ENCODE measurements at regions not wholly inside any gene's neighbourhood (a gene's known extent, or its start where the extent isn't known, plus 50 kb on each side); places are given as distances from the start of the nearest gene placed in this dataset.

DNA sequence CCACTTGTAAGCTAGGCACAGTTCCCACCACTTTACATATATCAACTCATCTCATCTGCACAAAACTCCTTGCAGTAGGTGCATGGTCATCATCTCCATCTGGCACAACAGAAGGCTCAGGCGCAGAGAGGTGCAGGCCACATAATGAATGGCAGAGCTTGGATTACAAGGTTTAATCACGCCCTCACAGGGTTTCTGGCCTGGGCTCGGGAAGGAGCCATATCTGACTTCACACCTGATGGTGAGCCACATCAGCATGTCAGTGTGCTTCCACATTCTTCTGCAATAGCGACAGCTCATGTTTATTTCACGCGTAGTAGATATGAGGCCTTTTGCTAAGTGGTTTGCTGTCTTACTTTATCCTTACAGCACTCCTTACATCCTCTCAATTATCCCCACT, 650.2 kb downstream of the INHBA start:
- TF ChIP-seq EP300 (IDR thresholded peaks at IDR 0.05; ENCODE audit: low read depth), result no peak
- TF ChIP-seq POLR2A (IDR thresholded peaks at IDR 0.05), result no peak
- TF ChIP-seq POLR2AphosphoS5 (IDR thresholded peaks at IDR 0.05), result no peak
- TF ChIP-seq, protein P1, sequence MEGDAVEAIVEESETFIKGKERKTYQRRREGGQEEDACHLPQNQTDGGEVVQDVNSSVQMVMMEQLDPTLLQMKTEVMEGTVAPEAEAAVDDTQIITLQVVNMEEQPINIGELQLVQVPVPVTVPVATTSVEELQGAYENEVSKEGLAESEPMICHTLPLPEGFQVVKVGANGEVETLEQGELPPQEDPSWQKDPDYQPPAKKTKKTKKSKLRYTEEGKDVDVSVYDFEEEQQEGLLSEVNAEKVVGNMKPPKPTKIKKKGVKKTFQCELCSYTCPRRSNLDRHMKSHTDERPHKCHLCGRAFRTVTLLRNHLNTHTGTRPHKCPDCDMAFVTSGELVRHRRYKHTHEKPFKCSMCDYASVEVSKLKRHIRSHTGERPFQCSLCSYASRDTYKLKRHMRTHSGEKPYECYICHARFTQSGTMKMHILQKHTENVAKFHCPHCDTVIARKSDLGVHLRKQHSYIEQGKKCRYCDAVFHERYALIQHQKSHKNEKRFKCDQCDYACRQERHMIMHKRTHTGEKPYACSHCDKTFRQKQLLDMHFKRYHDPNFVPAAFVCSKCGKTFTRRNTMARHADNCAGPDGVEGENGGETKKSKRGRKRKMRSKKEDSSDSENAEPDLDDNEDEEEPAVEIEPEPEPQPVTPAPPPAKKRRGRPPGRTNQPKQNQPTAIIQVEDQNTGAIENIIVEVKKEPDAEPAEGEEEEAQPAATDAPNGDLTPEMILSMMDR (IDR thresholded peaks at IDR 0.05), result no peak
- intact Hi-C loops (cut with DNase I; ENCODE audit: low total_unique reads), result no loop called here
- no peak overlapping the region for H3K27ac ChIP-seq
- no peaks in the 10 kb centered on the region for H3K36me3 ChIP-seq
- DNase-seq, result no peak
- no peaks in the 10 kb centered on the region for H3K9me3 ChIP-seq
- WGBS, 2 donors (ENCODE audit: low coverage in 1 of 2), result 77% methylated on average over 6 of the region's 6 CpGs; no CpG with 5 or more reads in 1 of the 2 donors
- in situ Hi-C loops (cut with MboI; ENCODE audit: low pct_ligation_motif_present in 1 of 4, low pct_unique_long_range_greater_than_20kb in 1 of 4, low sequenced_read_pairs in 3 of 4), result no loop called here
- no peaks in the 10 kb centered on the region for H3K27me3 ChIP-seq
- no peak overlapping the region for H3K4me3 ChIP-seq
- no peaks in the 10 kb centered on the region for H3K4me1 ChIP-seq

DNA sequence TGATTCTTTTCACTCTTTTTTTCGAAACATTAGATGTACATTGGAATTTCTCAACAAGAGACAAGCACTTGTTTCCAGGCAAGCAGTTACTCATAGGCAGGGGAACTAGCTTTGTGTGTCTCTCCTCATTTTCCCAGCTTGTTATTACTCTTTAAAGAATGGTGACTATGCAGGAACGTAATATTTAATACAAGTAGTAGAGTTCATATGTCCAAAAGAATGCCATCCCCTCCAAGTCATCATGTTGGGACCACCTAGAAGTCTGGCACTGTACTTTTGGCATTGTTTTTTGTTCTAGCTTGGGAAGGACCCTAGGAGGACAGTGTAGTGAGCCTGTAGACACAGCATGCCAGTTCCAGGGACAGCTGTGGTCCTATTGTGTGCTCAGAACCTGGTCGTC, 650.7 kb downstream of the INHBA start:
- no peak for DNase-seq
- Histone ChIP-seq H3K4me1 (peaks cover 0 to 2% (median 0%) of the 10 kb centered on the region in 4 donors), H3K4me3 (no peak overlapping the region), H3K9me3 (no peaks in the 10 kb centered on the region), H3K36me3 (no peaks in the 10 kb centered on the region), H3K27me3 (no peaks in the 10 kb centered on the region), H3K27ac (no peak overlapping the region)
- in situ Hi-C loops (cut with MboI; ENCODE audit: low pct_ligation_motif_present in 1 of 4, low pct_unique_long_range_greater_than_20kb in 1 of 4, low sequenced_read_pairs in 3 of 4) (no loop called here), intact Hi-C loops (cut with DNase I; ENCODE audit: low total_unique reads) (no loop called here)
- TF ChIP-seq POLR2A (IDR thresholded peaks at IDR 0.05) (no peak), POLR2AphosphoS5 (IDR thresholded peaks at IDR 0.05) (no peak), EP300 (IDR thresholded peaks at IDR 0.05; ENCODE audit: low read depth) (no peak)
- TF ChIP-seq, protein P1 (IDR thresholded peaks at IDR 0.05), result no peak
- 75 to 78% methylated on average over 2 to 3 of the region's 3 CpGs for WGBS, 2 donors (ENCODE audit: low coverage in 1 of 2)

DNA sequence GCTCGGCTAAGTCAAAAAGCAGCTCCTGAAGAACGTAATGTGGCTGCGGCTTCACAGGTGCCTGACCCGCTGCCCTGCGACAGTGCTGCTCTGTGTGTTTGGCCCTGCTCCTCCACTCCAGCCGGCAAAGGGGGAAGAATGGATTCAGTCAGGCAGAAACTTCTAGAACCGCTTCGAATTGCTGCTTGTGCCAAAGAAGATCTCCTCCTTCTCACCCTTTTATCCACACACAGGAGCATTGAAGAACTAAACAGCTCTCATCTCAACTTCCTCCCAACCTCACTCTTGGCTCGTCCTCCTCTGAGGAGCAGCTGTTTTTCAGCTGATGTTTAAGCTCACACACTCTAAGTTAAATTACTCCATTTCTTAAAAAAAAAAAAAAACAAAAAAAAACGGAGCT, 651.4 kb downstream of the INHBA start:
- Histone ChIP-seq H3K4me3 (no peak overlapping the region), H3K27me3 (no peaks in the 10 kb centered on the region), H3K36me3 (no peaks in the 10 kb centered on the region), H3K27ac (no peak overlapping the region), H3K4me1 (peaks cover 0 to 3% (median 0%) of the 10 kb centered on the region in 4 donors), H3K9me3 (no peaks in the 10 kb centered on the region)
- in situ Hi-C loops (cut with MboI; ENCODE audit: low pct_ligation_motif_present in 1 of 4, low pct_unique_long_range_greater_than_20kb in 1 of 4, low sequenced_read_pairs in 3 of 4) (no loop called here), intact Hi-C loops (cut with DNase I; ENCODE audit: low total_unique reads) (loop anchor here (1.0 kb wide), 1 partner anchor 22 kb away; no protein-coding TSS in a partner anchor)
- DNase-seq, result no peak
- WGBS, 2 donors (ENCODE audit: low coverage in 1 of 2), result 58 to 77% methylated on average over 10 of the region's 10 CpGs
- TF ChIP-seq EP300 (IDR thresholded peaks at IDR 0.05; ENCODE audit: low read depth) (no peak), POLR2AphosphoS5 (IDR thresholded peaks at IDR 0.05) (no peak), POLR2A (IDR thresholded peaks at IDR 0.05) (no peak)
- TF ChIP-seq, protein P1 (IDR thresholded peaks at IDR 0.05), result no peak

DNA sequence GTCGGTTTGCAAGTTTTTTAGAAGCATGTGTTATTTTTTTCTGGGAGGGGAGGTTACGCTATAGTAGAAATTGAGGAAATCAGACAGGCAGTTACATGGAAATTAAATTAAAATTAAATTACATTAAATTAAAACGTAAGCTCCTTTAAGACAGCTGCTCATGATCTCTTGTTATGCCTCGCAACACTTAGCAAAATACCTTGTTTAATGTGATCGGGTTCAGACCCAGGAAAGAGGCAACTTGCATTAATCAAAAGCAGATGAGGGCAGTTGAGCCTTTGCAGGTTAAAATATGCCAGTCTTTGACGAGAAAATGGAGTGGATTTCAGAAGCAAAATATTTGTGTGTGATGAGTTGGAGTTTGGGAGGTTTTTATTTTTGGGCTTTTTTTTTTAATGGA, 651.8 kb downstream of the INHBA start:
- intact Hi-C loops (cut with DNase I; ENCODE audit: low total_unique reads) (loop anchor here (1.0 kb wide), 1 partner anchor 22 kb away; no protein-coding TSS in a partner anchor), in situ Hi-C loops (cut with MboI; ENCODE audit: low pct_ligation_motif_present in 1 of 4, low pct_unique_long_range_greater_than_20kb in 1 of 4, low sequenced_read_pairs in 3 of 4) (no loop called here)
- 77 to 83% methylated on average over 5 to 6 of the region's 6 CpGs for WGBS, 2 donors (ENCODE audit: low coverage in 1 of 2)

More for the DNA sequence above, 651.8 kb downstream of the INHBA start:
- H3K4me1 ChIP-seq, result peaks cover 0 to 3% (median 0%) of the 10 kb centered on the region in 4 donors
- no peaks in the 10 kb centered on the region for H3K36me3 ChIP-seq
- H3K27me3 ChIP-seq, result no peaks in the 10 kb centered on the region
- no peak for DNase-seq
- TF ChIP-seq POLR2A (IDR thresholded peaks at IDR 0.05), result no peak
- TF ChIP-seq POLR2AphosphoS5 (IDR thresholded peaks at IDR 0.05), result no peak
- TF ChIP-seq EP300 (IDR thresholded peaks at IDR 0.05; ENCODE audit: low read depth), result no peak
- TF ChIP-seq, protein P1 (IDR thresholded peaks at IDR 0.05), result no peak
- no peaks in the 10 kb centered on the region for H3K9me3 ChIP-seq
- no peak overlapping the region for H3K27ac ChIP-seq
- no peak overlapping the region for H3K4me3 ChIP-seq
